ENCODE measurements at regions not wholly inside any gene's neighbourhood (a gene's known extent, or its start where the extent isn't known, plus 50 kb on each side); places are given as distances from the start of the nearest gene placed in this dataset.

DNA sequence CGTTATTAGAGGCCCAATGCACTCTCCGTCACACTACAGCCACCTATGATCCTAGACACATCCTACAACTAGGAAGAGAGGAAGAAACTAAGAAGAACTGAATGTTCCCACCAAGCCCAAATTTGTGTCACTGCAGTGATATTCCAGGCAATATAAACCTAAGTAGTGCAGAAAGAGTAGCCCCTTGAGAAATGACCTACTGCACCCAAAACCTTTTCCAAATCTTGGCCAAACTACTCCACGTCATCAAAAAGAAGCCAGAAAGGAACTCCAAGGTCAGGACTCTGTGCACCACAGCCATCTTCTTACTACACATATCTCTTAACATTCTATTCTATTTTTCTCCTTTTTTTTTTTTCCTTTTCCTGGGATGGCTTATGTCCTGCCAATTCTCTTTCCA, 60.2 kb downstream of the ADAMTS1 start:
- DNase-seq = no peak

DNA sequence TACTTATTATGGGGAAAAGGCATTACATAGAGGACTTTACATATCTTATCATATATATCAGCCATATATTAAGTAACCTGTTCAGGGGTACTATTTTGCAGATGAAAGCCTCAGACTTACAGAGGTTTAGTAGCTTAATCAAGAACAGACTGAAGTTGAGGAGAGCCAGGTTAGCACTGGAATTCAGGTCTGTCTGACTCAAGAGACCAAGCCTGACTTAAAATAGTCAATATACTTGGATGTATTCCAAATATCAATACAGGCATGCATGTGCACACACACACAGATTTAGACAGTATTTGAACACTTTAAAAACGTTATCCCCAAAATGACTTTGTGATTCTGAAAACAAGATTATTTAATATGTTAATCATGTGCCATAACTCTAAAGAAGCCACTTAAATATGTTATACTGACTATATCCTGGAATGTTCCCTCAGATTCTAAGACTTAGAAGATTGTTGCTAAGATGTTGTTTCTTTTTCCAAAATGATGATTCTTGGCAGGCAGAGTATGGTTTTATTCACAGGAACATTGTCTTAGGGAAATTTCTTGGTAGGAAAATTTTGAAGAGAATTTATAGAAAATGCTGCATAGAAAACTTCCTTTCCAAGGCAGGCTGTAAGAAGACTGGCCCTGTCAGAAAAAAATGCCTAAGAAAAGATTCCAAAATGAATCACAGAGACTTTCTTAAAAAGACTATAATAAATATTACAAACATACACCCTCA, 61.6 kb downstream of the ADAMTS1 start:
- no peak for DNase-seq

DNA sequence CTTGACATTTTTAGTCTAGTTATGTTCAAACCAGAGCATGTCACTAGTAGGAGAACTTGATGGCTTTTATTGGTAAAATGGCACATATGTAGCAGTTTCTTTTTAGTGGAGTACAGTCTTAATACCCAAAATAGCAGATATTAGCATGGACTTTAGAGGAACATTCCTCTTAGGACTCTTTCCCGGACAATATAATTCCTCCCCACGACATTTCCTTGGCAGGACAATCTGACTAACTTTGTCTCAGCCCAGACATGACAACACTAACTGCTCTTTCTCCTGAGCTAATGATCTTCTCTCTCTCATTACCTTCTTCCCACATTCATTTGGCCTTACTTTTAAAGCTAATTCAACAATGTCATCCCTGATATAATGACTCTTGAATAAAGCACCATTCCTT, 62.5 kb downstream of the ADAMTS1 start:
- no peak for DNase-seq

DNA sequence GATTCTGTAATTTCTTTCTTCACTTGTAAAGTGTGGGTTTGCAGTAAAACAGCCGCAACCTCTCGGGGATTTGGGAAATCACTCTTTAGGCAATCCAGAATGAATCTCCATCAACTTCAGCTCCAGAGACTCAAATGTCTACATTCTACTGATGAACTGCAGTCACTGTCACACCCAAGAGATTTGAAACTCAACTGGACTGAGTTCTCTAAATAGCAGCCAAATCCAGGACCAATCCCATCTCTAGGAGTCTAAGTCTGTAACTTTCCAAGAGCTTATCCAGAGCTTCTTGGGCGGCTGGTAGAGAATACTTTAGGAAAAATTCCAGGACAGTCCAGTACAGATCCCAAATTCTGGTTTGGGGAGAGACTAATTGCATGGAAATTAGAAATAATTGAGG, 62.9 kb downstream of the ADAMTS1 start:
- DNase-seq = no peak

DNA sequence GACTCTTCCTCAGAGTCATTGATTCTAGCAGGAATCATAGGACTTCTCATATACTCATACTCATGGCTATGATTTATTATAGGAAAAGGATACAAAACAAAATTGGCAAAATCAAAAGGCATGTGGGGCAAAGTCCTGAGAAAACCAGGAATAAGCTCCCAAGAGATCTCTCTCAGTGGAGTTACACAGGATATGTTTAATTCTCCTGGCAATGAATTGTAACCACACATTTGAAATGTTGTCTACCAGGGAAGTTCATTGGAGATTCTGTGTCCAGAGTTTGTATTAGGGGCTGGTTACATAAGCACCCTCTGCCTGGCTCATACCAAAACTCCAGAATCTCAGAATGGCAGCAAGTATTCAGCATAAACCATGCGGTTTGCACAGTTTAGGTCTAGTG, 63.9 kb downstream of the ADAMTS1 start:
- no peak for DNase-seq

DNA sequence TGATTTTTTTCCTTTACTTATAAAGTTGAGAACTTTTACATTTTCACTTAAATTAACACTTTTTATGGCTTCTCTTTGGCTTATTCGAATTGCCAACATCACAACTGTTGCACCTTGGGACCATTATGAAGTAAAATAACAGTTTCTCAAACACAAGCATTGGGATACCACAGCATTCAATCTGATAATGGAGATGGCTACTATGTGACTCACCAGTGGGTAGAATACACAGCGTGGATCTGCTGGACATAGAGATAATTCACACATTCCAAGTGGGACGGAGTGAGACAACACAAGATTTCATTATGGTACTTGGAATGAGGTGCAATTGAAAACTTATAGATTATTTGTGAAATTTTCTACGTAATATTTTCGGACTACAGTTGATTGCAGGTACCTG, 68.0 kb downstream of the ADAMTS1 start:
- no peak for DNase-seq

DNA sequence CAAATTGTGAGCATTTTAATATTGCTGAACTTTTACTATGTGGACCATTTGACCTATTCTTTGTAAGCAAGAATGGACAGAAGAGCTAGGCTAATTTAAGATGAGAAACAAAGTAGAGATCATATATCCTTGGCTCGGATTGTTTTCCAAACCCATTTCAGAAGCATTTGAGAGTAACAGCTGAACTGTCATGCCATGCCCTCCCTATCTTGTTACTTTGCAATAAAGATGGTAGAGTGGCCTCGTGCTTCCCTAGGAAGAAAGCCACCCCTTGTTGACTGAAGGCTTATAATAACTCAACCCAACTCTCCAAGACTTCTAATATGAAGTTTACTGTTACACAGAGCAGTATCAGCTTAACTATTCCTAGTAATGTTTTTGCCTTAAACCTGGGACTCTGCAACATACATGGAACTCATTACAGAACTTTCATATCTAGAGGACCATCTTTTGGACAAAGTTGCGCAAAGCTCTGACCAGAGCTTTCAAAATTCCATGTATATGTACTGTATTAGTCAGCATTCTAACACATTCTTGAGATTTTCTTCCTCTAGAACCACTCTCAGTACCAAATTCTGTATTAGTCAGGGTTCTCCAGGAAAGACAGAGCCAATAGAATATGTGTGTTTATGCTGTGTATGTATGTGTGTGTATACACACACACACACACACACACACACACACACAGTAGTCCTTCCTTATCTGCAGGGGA, 68.7 kb downstream of the ADAMTS1 start:
- no peak for DNase-seq

DNA sequence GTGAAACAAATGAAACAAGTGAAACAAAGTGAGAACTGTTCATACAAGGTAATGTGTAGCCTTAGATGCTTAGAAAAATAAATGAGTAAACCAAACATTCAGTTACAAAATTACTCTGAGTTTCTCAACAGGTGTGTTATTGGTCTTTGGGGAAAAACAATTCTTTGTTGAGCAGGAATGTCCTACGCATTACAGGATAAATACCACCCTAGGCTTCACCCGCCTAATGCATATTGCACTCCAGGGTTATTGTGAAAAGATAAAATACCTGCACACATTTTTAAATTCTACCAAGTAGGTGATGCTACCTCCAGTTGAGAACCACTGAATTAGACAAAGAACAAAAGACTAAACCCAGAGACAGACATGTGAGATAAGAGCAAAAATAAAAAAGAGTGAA, 72.2 kb downstream of the ADAMTS1 start:
- no peak for DNase-seq

DNA sequence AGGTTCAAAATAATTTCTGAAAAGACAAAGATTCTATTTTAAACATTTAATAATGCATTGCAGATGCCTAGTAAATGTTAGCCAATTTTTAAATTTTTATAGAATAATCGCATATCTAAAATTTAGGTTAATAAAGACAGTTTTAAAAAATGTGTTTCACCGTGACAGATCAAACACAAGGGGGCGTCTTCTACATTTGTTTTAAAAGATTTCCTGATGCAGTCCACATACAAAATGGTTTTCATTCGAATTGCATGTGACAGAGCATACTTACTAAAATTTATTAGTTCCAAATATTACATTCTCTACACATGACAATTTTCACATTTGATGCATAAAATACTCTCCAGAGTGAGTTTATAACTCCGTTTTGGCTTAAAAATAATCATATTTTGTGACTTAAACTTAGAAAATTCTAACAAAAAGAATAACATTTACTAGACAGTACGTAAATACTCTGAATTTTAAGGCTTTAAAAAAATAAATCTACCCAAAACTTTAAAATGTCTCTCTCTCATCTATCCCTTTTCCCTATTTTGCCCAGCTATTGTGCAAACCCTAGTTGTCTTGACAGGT, 75.5 kb downstream of the ADAMTS1 start:
- DNase-seq = peak; percentile 22

DNA sequence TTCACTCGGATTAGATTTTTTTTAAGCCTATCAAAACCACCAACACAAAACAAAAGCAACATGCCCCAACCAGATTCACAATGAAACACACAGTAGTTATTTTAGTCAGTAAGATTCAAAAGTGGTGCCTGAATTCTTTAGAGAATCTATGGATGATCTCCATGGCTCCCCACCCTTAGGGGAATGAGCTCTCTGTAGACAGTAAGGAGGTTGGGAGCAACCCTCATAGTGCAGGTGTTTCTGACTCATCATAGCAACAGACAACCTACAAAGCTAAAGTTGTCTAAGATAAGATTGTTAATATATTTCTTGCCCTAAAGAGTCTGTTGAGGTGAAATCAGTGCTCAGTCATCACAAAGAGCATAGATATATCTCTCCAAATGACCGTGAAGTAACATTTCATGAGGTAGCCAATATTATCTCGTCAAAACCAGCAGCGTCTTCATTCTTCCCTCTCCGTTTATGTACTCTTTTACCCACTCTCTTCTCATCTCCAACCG, 78.3 kb downstream of the ADAMTS1 start:
- no peak for DNase-seq

DNA sequence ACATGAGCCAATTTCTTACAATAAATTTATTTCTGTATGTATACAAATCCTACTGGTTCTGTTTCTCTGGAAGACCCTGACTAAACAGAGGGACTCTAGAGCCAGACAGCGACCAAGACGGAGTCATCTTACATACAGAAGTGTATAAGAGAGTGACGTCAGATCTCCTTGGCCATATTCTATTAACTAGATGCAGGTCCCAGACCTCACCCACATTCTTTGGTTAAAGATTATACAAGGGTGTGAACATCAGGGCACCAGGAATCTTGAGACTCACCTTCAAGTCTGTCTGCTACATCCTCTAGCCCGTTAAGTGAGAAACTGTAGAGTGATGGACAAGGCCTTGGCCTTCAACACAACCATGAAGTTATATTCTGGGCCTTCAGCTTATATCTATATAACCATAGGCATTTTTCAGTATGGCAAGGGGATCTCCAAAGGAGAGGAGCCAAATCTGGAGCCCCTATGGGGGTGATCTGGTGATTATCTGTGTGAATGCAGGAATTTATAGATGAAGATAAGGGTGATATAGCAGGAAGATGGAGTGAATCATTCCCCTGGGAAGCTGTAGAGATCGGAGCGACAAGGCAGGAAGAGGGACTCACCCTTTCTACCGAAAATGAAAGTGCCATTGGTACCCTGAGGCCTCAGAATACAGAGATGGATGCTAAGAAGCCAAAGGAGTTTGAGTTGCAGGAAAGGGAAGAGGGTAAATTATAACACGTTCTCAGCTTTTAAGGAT, 83.9 kb downstream of the ADAMTS1 start:
- DNase-seq = no peak

DNA sequence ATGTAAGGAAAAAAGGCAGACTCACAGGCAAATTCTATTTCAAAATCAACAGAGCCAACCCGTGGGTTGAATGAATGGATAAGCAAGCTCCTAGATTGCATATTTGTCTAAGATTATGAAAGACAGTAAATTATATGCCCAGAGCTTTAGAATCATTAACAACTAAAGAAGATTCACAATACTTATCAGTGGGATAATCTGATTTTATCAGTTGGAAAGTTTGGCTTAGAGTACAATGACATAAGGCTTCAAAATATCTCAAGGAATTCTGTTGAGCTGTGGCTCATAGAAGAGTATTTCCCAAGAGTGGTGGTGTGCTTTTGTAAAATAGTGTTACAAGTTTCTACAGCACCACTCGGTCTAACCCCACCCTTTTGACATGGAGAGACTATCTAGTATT, 85.5 kb downstream of the ADAMTS1 start:
- no peak for DNase-seq

DNA sequence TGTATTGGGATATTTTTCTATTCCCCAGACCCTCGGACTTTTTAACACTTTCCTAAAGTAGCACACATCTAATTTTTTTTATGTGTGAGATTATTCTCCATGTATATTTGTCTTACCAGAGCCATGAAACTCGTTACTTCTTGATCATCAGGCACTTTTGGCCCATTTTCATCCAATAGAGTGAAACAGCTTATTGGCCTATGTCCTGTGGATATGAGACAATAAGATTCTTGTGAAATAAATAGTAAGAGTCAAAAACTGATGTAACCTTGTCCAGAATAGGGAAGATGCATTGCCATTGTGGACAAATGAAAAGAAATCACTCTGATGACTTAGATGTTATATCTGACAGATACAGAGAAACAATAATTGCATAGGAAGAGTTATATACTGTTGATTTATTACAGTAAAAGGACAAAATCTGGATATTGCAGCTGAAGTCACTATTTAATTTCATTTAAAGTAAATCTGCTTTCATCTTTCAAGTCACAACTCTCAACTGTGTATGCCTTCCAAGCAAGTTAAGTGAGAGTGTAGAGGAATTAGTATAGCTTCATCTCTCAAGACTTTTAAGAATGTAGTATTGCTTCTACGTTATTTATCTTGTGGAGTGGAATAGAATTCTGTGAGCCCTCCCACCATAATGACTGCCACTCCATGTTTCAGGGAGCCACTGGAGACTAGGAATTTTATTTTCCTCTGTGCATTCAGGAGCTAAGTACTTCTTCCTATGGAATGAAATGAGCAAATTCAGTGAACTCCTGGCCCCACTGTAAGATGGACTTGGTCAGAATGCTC, 86.9 kb downstream of the ADAMTS1 start:
- DNase-seq = no peak

DNA sequence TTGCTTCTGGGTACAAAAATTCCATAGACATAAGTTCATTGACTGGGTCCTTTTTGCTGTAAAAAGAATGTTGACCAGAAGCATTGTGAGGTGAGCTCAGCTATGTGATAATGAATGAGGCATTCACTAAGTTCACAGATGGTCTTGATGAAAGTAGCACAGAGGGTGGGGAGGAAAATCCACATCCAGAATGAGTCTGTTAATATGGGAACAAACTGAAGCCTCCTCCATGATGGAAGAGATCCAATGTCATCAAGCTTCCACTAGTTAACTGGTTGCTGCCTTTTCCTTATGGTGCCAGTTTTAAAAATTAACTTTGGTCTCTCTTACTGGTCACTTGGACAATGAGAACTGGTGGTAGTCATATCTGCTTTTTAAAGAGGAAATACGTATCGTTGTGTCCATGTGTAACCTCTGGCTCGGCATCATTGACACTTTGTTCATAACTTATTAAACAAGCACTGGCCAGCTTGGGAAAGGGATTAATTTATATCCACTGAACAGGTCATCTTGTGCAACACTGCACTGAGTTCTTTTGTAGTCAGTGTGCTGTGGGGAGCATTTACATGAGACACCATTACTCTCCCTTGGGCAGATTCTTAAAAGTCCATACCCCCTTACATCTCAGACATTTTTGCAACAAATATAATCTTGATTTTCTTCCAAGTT, 88.6 kb downstream of the ADAMTS1 start:
- DNase-seq = no peak

DNA sequence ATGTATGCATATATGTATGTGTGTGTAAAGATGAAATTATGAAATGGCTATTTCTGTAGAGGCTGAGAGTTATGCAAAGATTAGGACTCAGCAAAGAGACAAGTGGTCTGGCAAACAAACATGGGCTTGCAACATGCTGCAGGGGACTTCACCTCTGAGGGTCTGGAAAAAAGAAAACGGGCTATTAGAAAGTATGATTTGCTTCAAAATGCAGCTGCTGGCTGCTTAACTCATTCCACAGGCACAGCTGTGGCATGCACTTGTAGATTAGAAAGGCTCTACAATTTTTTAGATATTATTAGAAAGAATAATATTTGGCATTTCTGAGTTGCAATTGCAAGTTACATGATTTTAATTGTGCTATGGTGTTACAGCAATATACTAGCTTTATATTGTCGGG, 90.4 kb downstream of the ADAMTS1 start:
- DNase-seq = no peak

DNA sequence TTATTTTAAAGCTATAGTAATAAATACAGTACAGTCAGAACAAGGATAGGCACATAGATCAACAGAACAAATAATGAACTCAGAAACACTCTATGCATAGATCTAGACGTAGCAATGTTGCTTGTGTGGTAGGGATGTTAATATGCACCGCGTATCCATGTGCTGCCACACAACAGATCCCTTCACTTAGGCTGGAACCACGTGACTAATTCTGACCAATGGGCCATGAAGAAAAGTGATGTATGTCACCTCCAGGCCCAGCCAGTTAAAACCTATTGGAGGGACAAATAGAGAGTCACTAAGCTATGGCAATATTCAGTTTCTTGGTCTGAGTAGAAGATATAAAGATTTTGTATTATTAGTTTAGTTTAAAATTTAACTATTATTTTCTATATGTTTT, 91.4 kb downstream of the ADAMTS1 start:
- DNase-seq = no peak

DNA sequence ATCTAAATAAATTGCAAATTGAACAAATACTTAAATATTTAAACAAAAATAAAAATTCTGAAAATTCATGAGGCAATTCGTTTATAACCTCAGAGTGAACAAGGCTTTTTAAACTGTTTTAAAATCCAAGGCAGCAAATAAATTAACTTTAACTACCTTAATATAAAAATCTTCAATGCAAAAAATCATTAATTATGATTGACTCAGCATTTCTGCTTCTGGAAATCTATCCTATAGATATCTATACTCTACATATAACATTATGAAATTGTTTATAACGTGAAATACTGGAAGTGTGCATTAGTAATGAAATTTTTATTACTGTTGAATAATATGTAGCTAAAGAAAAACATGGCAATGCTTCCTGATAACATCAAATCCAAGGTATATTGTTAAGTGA, 92.4 kb downstream of the ADAMTS1 start:
- DNase-seq = no peak

DNA sequence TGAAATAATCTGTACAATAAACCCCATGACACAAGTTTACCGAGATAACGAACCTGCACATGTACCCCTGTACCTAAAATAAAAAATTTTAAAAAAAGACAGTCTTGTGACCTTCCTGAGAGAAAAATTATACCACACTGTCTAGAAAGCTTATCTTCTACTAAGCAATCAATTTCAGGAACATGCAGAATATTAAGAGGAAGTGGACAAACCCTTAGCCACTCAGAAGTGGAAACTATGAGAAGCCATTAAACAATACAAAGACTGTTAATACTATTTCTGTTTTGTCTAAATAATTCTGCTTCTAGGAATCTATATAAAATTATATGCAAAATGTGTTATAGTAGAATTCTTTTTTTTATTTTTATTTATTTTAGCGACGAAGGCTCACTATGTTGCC, 93.9 kb downstream of the ADAMTS1 start:
- no peak for DNase-seq

DNA sequence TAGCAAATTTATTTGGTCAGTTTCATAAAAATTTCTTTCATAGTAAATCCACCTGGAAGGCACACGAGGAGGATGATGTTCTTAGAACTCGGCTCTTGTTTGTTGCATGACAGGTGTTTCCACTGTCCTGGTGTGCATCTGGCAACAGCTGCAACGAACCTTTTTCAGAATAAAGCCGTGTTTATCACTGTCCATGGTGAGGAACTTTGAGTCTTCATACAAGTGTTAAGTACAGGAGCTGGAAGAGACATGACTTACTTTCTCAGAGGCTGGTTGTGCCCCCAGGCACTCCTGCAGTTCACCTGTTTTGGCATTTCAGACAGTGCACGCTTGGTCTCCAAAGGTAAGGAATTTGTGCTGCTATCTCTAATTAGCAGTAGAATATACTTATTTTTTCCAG, 97.1 kb downstream of the ADAMTS1 start:
- DNase-seq = no peak

DNA sequence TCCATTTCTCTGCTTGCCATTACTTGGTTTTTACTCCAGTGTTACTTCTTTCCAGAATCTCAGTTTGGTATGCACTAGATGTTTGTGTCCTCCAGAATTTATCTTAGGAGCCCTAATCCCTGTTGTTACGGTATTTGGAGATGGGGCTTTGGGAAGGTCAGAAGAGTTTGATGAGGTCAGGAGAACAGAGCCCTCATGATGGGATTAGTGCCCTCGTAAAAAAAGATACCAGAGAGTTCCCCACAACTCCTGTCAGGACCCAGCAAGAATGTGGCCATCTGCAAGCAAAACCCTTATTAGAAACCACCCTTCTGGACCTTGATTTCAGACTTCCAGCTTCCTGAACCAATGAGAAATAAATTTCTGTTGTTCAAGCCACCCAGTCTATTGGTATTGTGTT, 98.0 kb downstream of the ADAMTS1 start:
- no peak for DNase-seq

DNA sequence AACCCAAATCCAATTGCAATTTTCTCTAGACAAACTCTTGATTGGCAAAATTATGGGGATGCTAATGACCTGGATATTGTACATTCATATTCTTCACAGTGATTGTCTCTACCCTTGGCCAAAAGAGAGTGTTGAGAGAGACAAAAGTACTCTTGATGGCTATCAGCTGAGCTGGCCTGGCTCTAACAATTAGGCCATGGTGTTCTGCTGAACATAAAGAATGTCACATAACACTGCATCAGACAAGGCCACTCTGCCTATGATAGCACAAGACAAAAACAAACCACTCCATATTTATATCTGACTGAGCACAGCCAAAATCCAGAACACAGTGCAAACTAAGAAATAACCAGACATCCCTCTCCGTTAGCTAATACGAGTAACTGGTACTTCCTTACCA, 101.7 kb downstream of the ADAMTS1 start:
- no peak for DNase-seq

DNA sequence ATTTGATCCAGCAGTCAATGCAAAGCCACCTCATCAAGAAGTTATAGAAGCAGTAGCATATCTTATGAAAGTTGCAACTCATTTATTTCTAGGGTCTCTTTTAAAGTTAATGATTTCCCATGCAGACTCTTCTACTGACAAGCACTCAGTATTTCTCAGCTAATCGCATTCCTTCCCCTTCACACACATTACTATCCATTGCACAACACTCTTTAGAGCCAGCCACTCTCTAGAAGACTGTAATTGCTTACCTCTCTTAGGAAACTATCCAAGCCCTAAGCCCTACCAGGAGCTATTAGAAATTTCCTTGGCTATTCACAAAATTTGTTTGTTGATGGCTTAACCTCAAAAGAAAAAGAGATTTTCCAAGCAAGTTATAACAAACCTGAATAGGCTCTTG, 106.0 kb downstream of the ADAMTS1 start:
- DNase-seq = no peak

All from hematopoietic multipotent progenitor cell treated with erythropoietin and hydrocortisone succinate and interleukin-3 and kit ligand, for 8 days (in vitro differentiated cells).